SK-N-SH (cell line): ENCODE measurements at regions not wholly inside any gene's neighbourhood (a gene's known extent, or its start where the extent isn't known, plus 50 kb on each side); places are given as distances from the start of the nearest gene placed in this dataset.

Experiments
- CTCF ChIA-PET: fragments of 300-600, 350-600 bp; formaldehyde crosslinking; extraction: SDS; loops from one replicate; lab custom pipeline; 2021; lab: Yijun Ruan, JAX
- POLR2A ChIA-PET: fragments of 350-600 bp; sonication (Branson Sonifier 250); formaldehyde crosslinking; extraction: SDS; loops from one replicate; lab custom pipeline; 2020; ENCODE audit warnings: antibody characterized with exemption, inconsistent platforms; lab: Yijun Ruan, JAX
- DNase-seq: peaks from one replicate; pipeline ENCODE4 v3.0.0; 2012
- H2AFZ ChIP-seq: fragments of 200-600 bp; sonication (generic); 2 replicates; pipeline ENCODE4 v1.8.1; 2016; ENCODE audit warnings: antibody characterized with exemption, mild to moderate bottlenecking, low read depth
- H3F3A ChIP-seq: fragments of 200-600 bp; sonication (generic); replicated peaks from 2 replicates; pipeline ENCODE3; 2016; ENCODE audit warnings: antibody characterized with exemption, mild to moderate bottlenecking; ENCODE audit not compliant: insufficient read depth
- H3K27ac ChIP-seq, 2 experiments: fragments of 200-500 bp in 1 of 2; fragments of 200-600 bp in 1 of 2; sonication (Bioruptor generic) in 1 of 2; sonication (generic), shearing (Covaris generic) in 1 of 2; 2 replicates each; pipeline versions ENCODE4 v1.5.1 to v1.6.1; 2014 to 2016; ENCODE audit warnings: low read depth in 2 of 2, inconsistent platforms in 1 of 2, low read length in 1 of 2, mild to moderate bottlenecking in 1 of 2, mixed read lengths in 1 of 2
- H3K27me3 ChIP-seq: fragments of 200-600 bp; sonication (generic), shearing (Covaris generic); 2 replicates; pipeline ENCODE4 v1.6.1; 2016; ENCODE audit warnings: mixed run types; ENCODE audit not compliant: insufficient read depth
- H3K36me3 ChIP-seq, 2 experiments: fragments of 200-500 bp in 1 of 2; fragments of 200-600 bp in 1 of 2; sonication (Bioruptor generic) in 1 of 2; sonication (generic) in 1 of 2; replicated peaks in 1 of 2; 2 replicates each; pipeline versions ENCODE3 to v1.5.1; 2014 to 2016; ENCODE audit warnings: low read length in 1 of 2, mild to moderate bottlenecking in 1 of 2; ENCODE audit not compliant: insufficient read depth in 2 of 2, control insufficient read depth in 1 of 2
- H3K4me1 ChIP-seq, 2 experiments: fragments of 200-500 bp in 1 of 2; fragments of 200-600 bp in 1 of 2; sonication (Bioruptor generic) in 1 of 2; sonication (generic), shearing (Covaris generic) in 1 of 2; 2 replicates each; pipeline versions ENCODE4 v1.5.1 to v1.6.1; 2014 to 2016; ENCODE audit warnings: low read depth in 1 of 2, low read length in 1 of 2, mixed run types in 1 of 2; ENCODE audit not compliant: insufficient read depth in 2 of 2, control insufficient read depth in 1 of 2
- H3K4me2 ChIP-seq: fragments of 200-600 bp; sonication (generic), shearing (Covaris generic); 2 replicates; pipeline ENCODE4 v1.6.1; 2017; ENCODE audit warnings: mixed run types
- H3K4me3 ChIP-seq, 2 experiments: fragments of 200-500 bp in 1 of 2; fragments of 200-600 bp in 1 of 2; sonication (Bioruptor generic) in 1 of 2; sonication (generic), shearing (Covaris generic) in 1 of 2; 2 replicates each; pipeline versions ENCODE4 v1.5.1 to v1.8.1; 2014 to 2016; ENCODE audit warnings: low read depth in 2 of 2, inconsistent platforms in 1 of 2, low read length in 1 of 2, mild to moderate bottlenecking in 1 of 2, mixed read lengths in 1 of 2, moderate library complexity in 1 of 2
- H3K79me2 ChIP-seq: fragments of 200-600 bp; sonication (generic); 2 replicates; pipeline ENCODE4 v1.8.1; 2017; ENCODE audit warnings: mild to moderate bottlenecking; ENCODE audit not compliant: insufficient read depth
- H3K9ac ChIP-seq: fragments of 200-600 bp; sonication (generic); 2 replicates; pipeline ENCODE4 v1.6.1; 2017; ENCODE audit warnings: mixed run types
- H3K9me2 ChIP-seq: fragments of 200-600 bp; sonication (generic); 2 replicates; pipeline ENCODE4 v1.6.1; 2017; ENCODE audit warnings: mixed run types
- H3K9me3 ChIP-seq: fragments of 200-600 bp; sonication (generic); 2 replicates; pipeline ENCODE4 v1.6.1; 2017; ENCODE audit warnings: mixed run types, mild to moderate bottlenecking, moderate library complexity
- H4K20me1 ChIP-seq: fragments of 200-600 bp; sonication (generic); 2 replicates; pipeline ENCODE4 v1.6.1; 2017; ENCODE audit warnings: mild to moderate bottlenecking, mixed run types; ENCODE audit not compliant: insufficient read depth
- CHD2 ChIP-seq: fragments of 150-350 bp; IDR thresholded peaks from 2 replicates; pipeline ENCODE4 v1.6.1; 2018; ENCODE audit warnings: low read length; ENCODE audit not compliant: partially characterized antibody
- EZH2phosphoT487 ChIP-seq: fragments of 200-600 bp; sonication (generic); IDR thresholded peaks from 2 replicates; pipeline ENCODE4 v1.6.1; 2017; ENCODE audit warnings: low read depth, mixed run types, mild to moderate bottlenecking, antibody characterized with exemption, moderate library complexity, borderline replicate concordance
- FOSL2 ChIP-seq: IDR thresholded peaks from 2 replicates; pipeline ENCODE4 v1.4.0; 2012; ENCODE audit warnings: low read depth, mild to moderate bottlenecking, moderate library complexity, borderline replicate concordance
- FOXJ3 ChIP-seq: sonication (generic); formaldehyde crosslinking; IDR thresholded peaks from 2 replicates; pipeline ENCODE4 v1.5.1; 2020; ENCODE audit warnings: mild to moderate bottlenecking, missing genetic modification reagents
- JUND ChIP-seq: IDR thresholded peaks from 2 replicates; pipeline ENCODE4 v1.4.0; 2012
- MAX ChIP-seq: IDR thresholded peaks from 2 replicates; pipeline ENCODE4 v1.4.0; 2012; ENCODE audit warnings: low read depth
- MXI1 ChIP-seq: IDR thresholded peaks from 2 replicates; pipeline ENCODE4 v1.6.1; 2012; ENCODE audit warnings: mild to moderate bottlenecking, low read depth, low read length, improper control_type of control experiment
- NFIC ChIP-seq: IDR thresholded peaks from 2 replicates; pipeline ENCODE4 v1.4.0; 2012; ENCODE audit warnings: borderline replicate concordance
- SIN3A ChIP-seq: IDR thresholded peaks from 2 replicates; pipeline ENCODE4 v1.6.1; 2012; ENCODE audit warnings: low read depth, mild to moderate bottlenecking, low read length, moderate library complexity, borderline replicate concordance
- TAF1 ChIP-seq: IDR thresholded peaks from 2 replicates; pipeline ENCODE4 v1.6.1; 2012; ENCODE audit warnings: low read depth, mild to moderate bottlenecking, low read length, moderate library complexity, borderline replicate concordance
- TCF12 ChIP-seq: IDR thresholded peaks from 2 replicates; pipeline ENCODE4 v1.4.0; 2012
- TEAD4 ChIP-seq: IDR thresholded peaks from 2 replicates; pipeline ENCODE4 v1.4.0; 2012; ENCODE audit warnings: mild to moderate bottlenecking, borderline replicate concordance; ENCODE audit not compliant: insufficient read depth
- YY1 ChIP-seq: IDR thresholded peaks from 2 replicates; pipeline ENCODE4 v1.4.0; 2012; ENCODE audit warnings: low read depth, mild to moderate bottlenecking
- ZBTB33 ChIP-seq: IDR thresholded peaks from 2 replicates; pipeline ENCODE4 v1.4.0; 2012; ENCODE audit warnings: low read depth, borderline replicate concordance
- WGBS: methylation state at CpG from one replicate; pipeline ENCODE4 v1.1.6; 2017; ENCODE audit warnings: low lambda C conversion rate; 5-methylcytosine and 5-hydroxymethylcytosine counted together
- TF ChIP-seq, protein P1 (sequence below): fragments of 200-600 bp; sonication (generic); IDR thresholded peaks from 2 replicates; pipeline ENCODE4 v1.6.1; 2017; ENCODE audit warnings: antibody characterized with exemption, mild to moderate bottlenecking, moderate library complexity

GRCh38 chr14:22411398-22412055, 177.5 kb downstream of the DAD1 start:
- Histone ChIP-seq H3F3A (no peaks in the 10 kb centered on the region), H3K9me3 (no peaks in the 10 kb centered on the region), H3K79me2 (no peaks in the 10 kb centered on the region), H4K20me1 (no peaks in the 10 kb centered on the region), H3K9ac (no peak overlapping the region), H2AFZ (no peak overlapping the region), H3K4me1 (peaks cover 0 to 36% of the 10 kb centered on the region in 2 experiments; a peak in 1 of 4 replicates), H3K27me3 (peaks cover 20% of the 10 kb centered on the region; the same call in 1 of the 2 replicates), H3K27ac (no peak overlapping the region), H3K9me2 (no peaks in the 10 kb centered on the region), H3K36me3 (no peaks in the 10 kb centered on the region), H3K4me3 (no peak overlapping the region), H3K4me2 (no peak overlapping the region)
- DNase-seq = no peak
- WGBS = 32% methylated on average over 5 of the region's 5 CpGs
- no peak for TF ChIP-seq CHD2
- POLR2A ChIA-PET = no interaction called here
- CTCF ChIA-PET = interaction anchor here (0.6 kb wide), 1 partner anchor 413 kb away, joined by 3 read pairs; no protein-coding TSS in a partner anchor

GRCh38 chr14:22410497-22410896, 178.5 kb downstream of the DAD1 start:
- no peaks in the 10 kb centered on the region for H3K9me3 ChIP-seq
- no peak overlapping the region for H2AFZ ChIP-seq
- H3K79me2 ChIP-seq = no peaks in the 10 kb centered on the region
- no peak overlapping the region for H3K27ac ChIP-seq
- no peak overlapping the region for H3K4me3 ChIP-seq
- CTCF ChIA-PET = interaction anchor here (0.8 to 1.2 kb wide), 3 partner anchors 15 to 160 kb away, joined by 3 read pairs; no protein-coding TSS in a partner anchor
- no peaks in the 10 kb centered on the region for H3K9me2 ChIP-seq
- H3K4me2 ChIP-seq = no peak overlapping the region
- DNase-seq = no peak
- peaks cover 0 to 34% of the 10 kb centered on the region in 2 experiments; a peak in 1 of 4 replicates for H3K4me1 ChIP-seq
- no peaks in the 10 kb centered on the region for H3F3A ChIP-seq
- TF ChIP-seq EZH2phosphoT487 (no peak), FOSL2 (no peak), TEAD4 (no peak), JUND (no peak), SIN3A (no peak), TAF1 (no peak), MAX (no peak), MXI1 (no peak), TCF12 (no peak), NFIC (no peak), FOXJ3 (CRISPR knock-in tag) (no peak), ZBTB33 (no peak), YY1 (no peak)
- TF ChIP-seq, protein P1, sequence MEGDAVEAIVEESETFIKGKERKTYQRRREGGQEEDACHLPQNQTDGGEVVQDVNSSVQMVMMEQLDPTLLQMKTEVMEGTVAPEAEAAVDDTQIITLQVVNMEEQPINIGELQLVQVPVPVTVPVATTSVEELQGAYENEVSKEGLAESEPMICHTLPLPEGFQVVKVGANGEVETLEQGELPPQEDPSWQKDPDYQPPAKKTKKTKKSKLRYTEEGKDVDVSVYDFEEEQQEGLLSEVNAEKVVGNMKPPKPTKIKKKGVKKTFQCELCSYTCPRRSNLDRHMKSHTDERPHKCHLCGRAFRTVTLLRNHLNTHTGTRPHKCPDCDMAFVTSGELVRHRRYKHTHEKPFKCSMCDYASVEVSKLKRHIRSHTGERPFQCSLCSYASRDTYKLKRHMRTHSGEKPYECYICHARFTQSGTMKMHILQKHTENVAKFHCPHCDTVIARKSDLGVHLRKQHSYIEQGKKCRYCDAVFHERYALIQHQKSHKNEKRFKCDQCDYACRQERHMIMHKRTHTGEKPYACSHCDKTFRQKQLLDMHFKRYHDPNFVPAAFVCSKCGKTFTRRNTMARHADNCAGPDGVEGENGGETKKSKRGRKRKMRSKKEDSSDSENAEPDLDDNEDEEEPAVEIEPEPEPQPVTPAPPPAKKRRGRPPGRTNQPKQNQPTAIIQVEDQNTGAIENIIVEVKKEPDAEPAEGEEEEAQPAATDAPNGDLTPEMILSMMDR = no peak
- H3K27me3 ChIP-seq = peaks cover 16% of the 10 kb centered on the region; the same call in 1 of the 2 replicates
- POLR2A ChIA-PET = no interaction called here
- no peaks in the 10 kb centered on the region for H4K20me1 ChIP-seq
- no peaks in the 10 kb centered on the region for H3K36me3 ChIP-seq
- H3K9ac ChIP-seq = no peak overlapping the region
